ENCODE measurements at regions not wholly inside any gene's neighbourhood (a gene's known extent, or its start where the extent isn't known, plus 50 kb on each side); places are given as distances from the start of the nearest gene placed in this dataset.

- TF ChIP-seq POLR2A (IDR thresholded peaks at IDR 0.05) (no peak), CTCF (IDR thresholded peaks at IDR 0.05) (no peak)
- Histone ChIP-seq H3K4me3 (no peak overlapping the region), H3K36me3 (no peaks in the 10 kb centered on the region), H3K4me1 (no peaks in the 10 kb centered on the region), H3K27ac (no peak overlapping the region), H3K9me3 (no peaks in the 10 kb centered on the region), H3K27me3 (no peaks in the 10 kb centered on the region)
- no peak for DNase-seq
- intact Hi-C loops (cut with DNase I), result no loop called here
- 25 to 50% methylated on average over 1 of the region's 1 CpG for WGBS, 2 donors
Measured at GRCh38 chr16:75942936-75943335, 216.6 kb upstream of the CPHXL start.

GRCh38 chr16:75943705-75944514 is 217.6 kb upstream of the CPHXL start:
- Histone ChIP-seq H3K27me3 (no peaks in the 10 kb centered on the region), H3K36me3 (no peaks in the 10 kb centered on the region), H3K4me1 (no peaks in the 10 kb centered on the region), H3K9me3 (no peaks in the 10 kb centered on the region), H3K27ac (no peak overlapping the region), H3K4me3 (no peak overlapping the region)
- no peak for TF ChIP-seq CTCF (IDR thresholded peaks at IDR 0.05)
- no peak for TF ChIP-seq POLR2A (IDR thresholded peaks at IDR 0.05)
- WGBS, 2 donors, result 48 to 49% methylated on average over 6 of the region's 6 CpGs
- intact Hi-C loops (cut with DNase I), result no loop called here
- DNase-seq, result no peak

GRCh38 chr16:75945916-75946457 is 219.7 kb upstream of the CPHXL start:
- no peak for TF ChIP-seq CTCF (IDR thresholded peaks at IDR 0.05)
- TF ChIP-seq POLR2A (IDR thresholded peaks at IDR 0.05), result no peak
- no peaks in the 10 kb centered on the region for H3K27me3 ChIP-seq

DNA sequence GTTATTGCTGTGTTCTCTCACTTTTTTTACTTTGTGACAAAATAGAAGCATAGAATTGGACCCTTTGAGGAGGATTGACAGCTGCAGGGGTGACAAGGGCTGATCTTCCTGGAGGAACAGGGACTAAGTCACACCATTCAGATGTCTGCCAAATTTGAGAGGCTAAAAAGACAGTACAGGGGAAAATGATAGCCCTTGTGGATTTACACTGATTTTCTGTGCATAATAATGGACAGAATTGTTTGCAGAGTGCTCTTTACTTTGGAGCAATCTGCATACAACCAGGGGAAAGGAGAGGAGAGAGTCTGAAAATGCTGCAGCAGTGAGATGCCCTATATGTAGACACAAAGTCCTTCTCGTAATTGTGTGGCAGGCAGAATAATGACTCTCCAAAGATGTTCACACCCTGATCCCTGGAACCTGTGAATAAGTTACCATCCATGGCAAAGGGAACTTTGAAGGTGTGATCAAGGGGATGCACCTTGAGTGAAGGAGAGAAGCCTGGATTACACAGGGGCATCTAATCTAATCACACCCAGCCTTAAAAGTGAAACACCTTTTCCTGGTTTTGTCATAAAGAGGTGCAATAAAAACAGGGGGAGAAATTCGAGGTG is 221.4 kb upstream of the CPHXL start:
- WGBS, 2 donors, result 20 to 32% methylated on average over 2 of the region's 2 CpGs

More at GRCh38 chr16:75945916-75946457, 219.7 kb upstream of the CPHXL start:
- H3K4me1 ChIP-seq, result no peaks in the 10 kb centered on the region
- DNase-seq, result no peak
- H3K9me3 ChIP-seq, result no peaks in the 10 kb centered on the region
- WGBS, 2 donors, result 73% methylated on average over 8 of the region's 8 CpGs
- no peak overlapping the region for H3K27ac ChIP-seq
- no peak overlapping the region for H3K4me3 ChIP-seq
- no peaks in the 10 kb centered on the region for H3K36me3 ChIP-seq
- intact Hi-C loops (cut with DNase I), result no loop called here

More for the DNA sequence above, 221.4 kb upstream of the CPHXL start:
- Histone ChIP-seq H3K36me3 (no peaks in the 10 kb centered on the region), H3K27me3 (no peaks in the 10 kb centered on the region), H3K9me3 (no peaks in the 10 kb centered on the region), H3K4me3 (no peak overlapping the region), H3K4me1 (no peaks in the 10 kb centered on the region), H3K27ac (no peak overlapping the region)
- intact Hi-C loops (cut with DNase I), result no loop called here
- TF ChIP-seq POLR2A (IDR thresholded peaks at IDR 0.05) (no peak), CTCF (IDR thresholded peaks at IDR 0.05) (no peak)
- DNase-seq, result no peak
